ENCODE measurements at regions not wholly inside any gene's neighbourhood (a gene's known extent, or its start where the extent isn't known, plus 50 kb on each side); places are given as distances from the start of the nearest gene placed in this dataset.
"Not testable (repeated sequence)": the region's sequence is repeated elsewhere in the genome, so short reads cannot be mapped to it uniquely, and the experiment has no call there.

GRCh38 chr2:216754336-216754735 is 59.0 kb upstream of the IGFBP5 start:
- no peak for DNase-seq (ENCODE audit: low read depth in 6 of 9, low spot score in 9 of 9)
- Histone ChIP-seq H3K27ac (ENCODE audit: low read depth in 1 of 2, low read length in 1 of 2) (no peak overlapping the region), H3K27me3 (ENCODE audit: control insufficient read depth in 2 of 2, insufficient read depth in 1 of 2, low read length in 1 of 2) (no peaks in the 10 kb centered on the region), H3K4me1 (ENCODE audit: control insufficient read depth in 2 of 2, insufficient read depth in 2 of 2, low read length in 2 of 2) (no peaks in the 10 kb centered on the region), H3K36me3 (ENCODE audit: control insufficient read depth in 2 of 2, insufficient read depth in 2 of 2, low read length in 1 of 2) (no peaks in the 10 kb centered on the region), H3K4me3 (ENCODE audit: low read length in 2 of 2) (no peak overlapping the region), H3K9me3 (ENCODE audit: control insufficient read depth in 2 of 2, insufficient read depth in 1 of 2, low read length in 1 of 2) (no peaks in the 10 kb centered on the region)
- WGBS: 95% methylated on average over 3 of the region's 3 CpGs

- H3K4me1 ChIP-seq (ENCODE audit: control insufficient read depth in 2 of 2, insufficient read depth in 2 of 2, low read length in 2 of 2): no peaks in the 10 kb centered on the region
- no peaks in the 10 kb centered on the region for H3K36me3 ChIP-seq (ENCODE audit: control insufficient read depth in 2 of 2, insufficient read depth in 2 of 2, low read length in 1 of 2)
- WGBS: 98% methylated on average over 2 of the region's 2 CpGs
- no peaks in the 10 kb centered on the region for H3K9me3 ChIP-seq (ENCODE audit: control insufficient read depth in 2 of 2, insufficient read depth in 1 of 2, low read length in 1 of 2)
- H3K4me3 ChIP-seq (ENCODE audit: low read length in 2 of 2): no peak overlapping the region
- DNase-seq (ENCODE audit: low read depth in 6 of 9, low spot score in 9 of 9): no peak
- H3K27ac ChIP-seq (ENCODE audit: low read depth in 1 of 2, low read length in 1 of 2): no peak overlapping the region
- no peaks in the 10 kb centered on the region for H3K27me3 ChIP-seq (ENCODE audit: control insufficient read depth in 2 of 2, insufficient read depth in 1 of 2, low read length in 1 of 2)
These were observed 57.6 kb upstream of the IGFBP5 start for GRCh38 chr2:216752855-216753505.

- H3K9me3 ChIP-seq (ENCODE audit: control insufficient read depth in 2 of 2, insufficient read depth in 1 of 2, low read length in 1 of 2); DNase-seq (ENCODE audit: low read depth in 6 of 9, low spot score in 9 of 9); H3K27ac ChIP-seq (ENCODE audit: low read depth in 1 of 2, low read length in 1 of 2); H3K4me1 ChIP-seq (ENCODE audit: control insufficient read depth in 2 of 2, insufficient read depth in 2 of 2, low read length in 2 of 2); H3K27me3 ChIP-seq (ENCODE audit: control insufficient read depth in 2 of 2, insufficient read depth in 1 of 2, low read length in 1 of 2); H3K36me3 ChIP-seq (ENCODE audit: control insufficient read depth in 2 of 2, insufficient read depth in 2 of 2, low read length in 1 of 2); H3K4me3 ChIP-seq (ENCODE audit: low read length in 2 of 2): not testable (repeated sequence)
These were observed 55.4 kb upstream of the IGFBP5 start for GRCh38 chr2:216750750-216751149.

- 98% methylated on average over 5 of the region's 5 CpGs for WGBS
- H3K36me3 ChIP-seq (ENCODE audit: control insufficient read depth in 2 of 2, insufficient read depth in 2 of 2, low read length in 1 of 2): not testable (repeated sequence)
These were observed 50.9 kb upstream of the IGFBP5 start for GRCh38 chr2:216746268-216746667.

GRCh38 chr2:216745453-216745852 is 50.1 kb upstream of the IGFBP5 start:
- DNase-seq (ENCODE audit: low read depth in 6 of 9, low spot score in 9 of 9): no peak
- Histone ChIP-seq H3K36me3 (ENCODE audit: control insufficient read depth in 2 of 2, insufficient read depth in 2 of 2, low read length in 1 of 2) (no peaks in the 10 kb centered on the region), H3K4me1 (ENCODE audit: control insufficient read depth in 2 of 2, insufficient read depth in 2 of 2, low read length in 2 of 2) (no peaks in the 10 kb centered on the region), H3K27ac (ENCODE audit: low read depth in 1 of 2, low read length in 1 of 2) (no peak overlapping the region), H3K9me3 (ENCODE audit: control insufficient read depth in 2 of 2, insufficient read depth in 1 of 2, low read length in 1 of 2) (no peaks in the 10 kb centered on the region), H3K4me3 (ENCODE audit: low read length in 2 of 2) (no peak overlapping the region), H3K27me3 (ENCODE audit: control insufficient read depth in 2 of 2, insufficient read depth in 1 of 2, low read length in 1 of 2) (no peaks in the 10 kb centered on the region)
- WGBS: 94% methylated on average over 3 of the region's 3 CpGs

More at GRCh38 chr2:216746268-216746667, 50.9 kb upstream of the IGFBP5 start:
- not testable (repeated sequence) for H3K4me1 ChIP-seq (ENCODE audit: control insufficient read depth in 2 of 2, insufficient read depth in 2 of 2, low read length in 2 of 2); H3K27ac ChIP-seq (ENCODE audit: low read depth in 1 of 2, low read length in 1 of 2); H3K27me3 ChIP-seq (ENCODE audit: control insufficient read depth in 2 of 2, insufficient read depth in 1 of 2, low read length in 1 of 2); DNase-seq (ENCODE audit: low read depth in 6 of 9, low spot score in 9 of 9); H3K9me3 ChIP-seq (ENCODE audit: control insufficient read depth in 2 of 2, insufficient read depth in 1 of 2, low read length in 1 of 2); H3K4me3 ChIP-seq (ENCODE audit: low read length in 2 of 2)
